Activated T-cell treated with anti-CD3 and anti-CD28 coated beads, Interleukin-2, amount 50 U/mL, for 1 hour (primary cell): ENCODE measurements at regions not wholly inside any gene's neighbourhood (a gene's known extent, or its start where the extent isn't known, plus 50 kb on each side); places are given as distances from the start of the nearest gene placed in this dataset.
"Not testable (repeated sequence)": the region's sequence is repeated elsewhere in the genome, so short reads cannot be mapped to it uniquely, and the experiment has no call there.

Experiments
- DNase-seq: peaks from one replicate; pipeline ENCODE4 v3.0.0-alpha.2; 2020

GRCh38 chr5:28324174-28324573 is 1285.8 kb upstream of the CDH9 start:
- no peak for DNase-seq

GRCh38 chr5:28313953-28314352 is 1275.6 kb upstream of the CDH9 start:
- no peak for DNase-seq

- DNase-seq: no peak
Observed at GRCh38 chr5:28313321-28313951, 1275.0 kb upstream of the CDH9 start.

GRCh38 chr5:28310696-28311095 is 1272.3 kb upstream of the CDH9 start:
- no peak for DNase-seq

GRCh38 chr5:28305891-28306290 is 1267.5 kb upstream of the CDH9 start:
- DNase-seq: no peak

GRCh38 chr5:28301712-28302111 is 1263.3 kb upstream of the CDH9 start:
- DNase-seq: no peak

- no peak for DNase-seq
Observed at GRCh38 chr5:28296254-28297013, 1258.0 kb upstream of the CDH9 start.

- DNase-seq: not testable (repeated sequence)
Observed at GRCh38 chr5:28287021-28287420, 1248.6 kb upstream of the CDH9 start.

GRCh38 chr5:28286566-28286965 is 1248.2 kb upstream of the CDH9 start:
- no peak for DNase-seq

- DNase-seq: no peak
Observed at GRCh38 chr5:28284788-28285187, 1246.4 kb upstream of the CDH9 start.

- no peak for DNase-seq
Observed at GRCh38 chr5:28281351-28281750, 1243.0 kb upstream of the CDH9 start.

- DNase-seq: no peak
Observed at GRCh38 chr5:28275931-28276330, 1237.5 kb upstream of the CDH9 start.

GRCh38 chr5:28269978-28270377 is 1231.6 kb upstream of the CDH9 start:
- DNase-seq: no peak

- DNase-seq: no peak
Observed at GRCh38 chr5:28265877-28266276, 1227.5 kb upstream of the CDH9 start.

GRCh38 chr5:28254846-28255245 is 1216.5 kb upstream of the CDH9 start:
- no peak for DNase-seq

GRCh38 chr5:28253431-28253830 is 1215.0 kb upstream of the CDH9 start:
- no peak for DNase-seq

GRCh38 chr5:28249771-28250415 is 1211.5 kb upstream of the CDH9 start:
- DNase-seq: no peak

GRCh38 chr5:28234356-28234968 is 1196.1 kb upstream of the CDH9 start:
- DNase-seq: no peak

- DNase-seq: no peak
Observed at GRCh38 chr5:28226407-28226806, 1188.0 kb upstream of the CDH9 start.

GRCh38 chr5:28219539-28219938 is 1181.2 kb upstream of the CDH9 start:
- DNase-seq: no peak

GRCh38 chr5:28217695-28218094 is 1179.3 kb upstream of the CDH9 start:
- no peak for DNase-seq

- DNase-seq: no peak
Observed at GRCh38 chr5:28216939-28217360, 1178.6 kb upstream of the CDH9 start.

- no peak for DNase-seq
Observed at GRCh38 chr5:28215091-28215490, 1176.7 kb upstream of the CDH9 start.

GRCh38 chr5:28214292-28214691 is 1175.9 kb upstream of the CDH9 start:
- no peak for DNase-seq
